Loucy (cell line): ENCODE measurements at regions not wholly inside any gene's neighbourhood (a gene's known extent, or its start where the extent isn't known, plus 50 kb on each side); places are given as distances from the start of the nearest gene placed in this dataset.
A peak's percentile ranks its signal among the peaks of the same experiment; 100 is the strongest.
"Not testable (repeated sequence)": the region's sequence is repeated elsewhere in the genome, so short reads cannot be mapped to it uniquely, and the experiment has no call there.

Experiments
- H2AFZ ChIP-seq: fragments of 200-600 bp; sonication (generic); 2 replicates; pipeline ENCODE4 v1.6.0; 2016; ENCODE audit warnings: antibody characterized with exemption, mild to moderate bottlenecking, low read length, moderate library complexity
- H3F3A ChIP-seq: fragments of 200-600 bp; 2 replicates; pipeline ENCODE4 v1.6.0; 2016; ENCODE audit warnings: antibody characterized with exemption, low read depth, mild to moderate bottlenecking
- H3K27me3 ChIP-seq: fragments of 200-600 bp; sonication (generic); 2 replicates; pipeline ENCODE4 v1.6.1; 2014; ENCODE audit warnings: low read length, mild to moderate bottlenecking; ENCODE audit not compliant: insufficient read depth, poor library complexity, severe bottlenecking
- H3K36me3 ChIP-seq: fragments of 200-600 bp; sonication (generic); 2 replicates; pipeline ENCODE4 v1.6.1; 2016; ENCODE audit warnings: low read length; ENCODE audit not compliant: insufficient read depth
- H3K4me1 ChIP-seq: fragments of 200-600 bp; sonication (generic); 2 replicates; pipeline ENCODE4 v1.5.1; 2014; ENCODE audit warnings: low read length, mild to moderate bottlenecking; ENCODE audit not compliant: insufficient read depth, poor library complexity, severe bottlenecking
- H3K4me2 ChIP-seq: fragments of 200-600 bp; sonication (generic); 2 replicates; pipeline ENCODE4 v1.6.0; 2014; ENCODE audit warnings: antibody characterized with exemption, low read length, low read depth, mild to moderate bottlenecking; ENCODE audit not compliant: poor library complexity, severe bottlenecking
- H3K4me3 ChIP-seq: fragments of 200-600 bp; sonication (generic); 2 replicates; pipeline ENCODE4 v1.5.1; 2014; ENCODE audit warnings: low read length, mild to moderate bottlenecking, mixed read lengths; ENCODE audit not compliant: poor library complexity, severe bottlenecking
- H3K79me2 ChIP-seq: fragments of 200-600 bp; sonication (generic); 2 replicates; pipeline ENCODE4 v1.6.1; 2014; ENCODE audit warnings: low read length; ENCODE audit not compliant: insufficient read depth
- H3K9ac ChIP-seq: fragments of 200-600 bp; sonication (generic); 2 replicates; pipeline ENCODE4 v1.6.0; 2014; ENCODE audit warnings: mild to moderate bottlenecking, low read depth, low read length, moderate library complexity; ENCODE audit not compliant: poor library complexity, severe bottlenecking
- H3K9me2 ChIP-seq: fragments of 200-600 bp; sonication (generic); replicated peaks from 2 replicates; pipeline ENCODE4 v1.6.1; 2016; ENCODE audit warnings: low read depth, low read length, mixed read lengths
- H3K9me3 ChIP-seq: fragments of 200-600 bp; sonication (generic); 2 replicates; pipeline ENCODE4 v1.6.1; 2014; ENCODE audit warnings: mild to moderate bottlenecking, antibody characterized with exemption, low read length, low read depth; ENCODE audit not compliant: insufficient read depth
- H4K20me1 ChIP-seq: fragments of 200-600 bp; sonication (generic); 2 replicates; pipeline ENCODE4 v1.6.0; 2014; ENCODE audit warnings: antibody characterized with exemption, low read length, mild to moderate bottlenecking; ENCODE audit not compliant: insufficient read depth, poor library complexity, severe bottlenecking
- EZH2phosphoT487 ChIP-seq: fragments of 200-600 bp; IDR thresholded peaks from 2 replicates; pipeline ENCODE4 v1.6.1; 2018; ENCODE audit warnings: antibody characterized with exemption, mild to moderate bottlenecking, moderate library complexity, borderline replicate concordance
- TF ChIP-seq, protein P1 (sequence below): fragments of 200-600 bp; sonication (generic); conservative IDR thresholded peaks from 2 replicates; pipeline ENCODE4 v1.5.1; 2014; ENCODE audit warnings: mild to moderate bottlenecking, antibody characterized with exemption, low read length

DNA sequence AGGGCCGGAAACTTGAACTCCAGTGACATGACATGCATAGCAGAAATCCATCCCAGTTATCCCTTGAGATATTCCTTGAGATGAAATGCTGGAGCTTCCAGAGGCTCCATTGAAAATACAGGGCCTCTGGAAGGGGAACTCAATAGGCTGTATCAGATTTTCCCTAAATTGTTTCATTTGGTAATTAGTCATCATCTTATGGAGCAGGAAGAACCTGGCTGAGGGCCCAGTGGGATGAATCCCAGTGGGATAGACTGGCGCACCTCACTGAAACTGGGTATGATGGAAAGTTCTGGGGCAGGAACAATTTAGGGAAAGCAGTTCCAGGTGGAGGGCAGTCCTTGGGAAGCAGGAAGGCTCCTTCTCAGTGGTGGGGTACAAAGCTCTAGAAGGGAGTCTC lies 307.8 kb upstream of the DIPK2B start:
- Histone ChIP-seq H3K9me3 (no peaks in the 10 kb centered on the region), H3K9me2 (no peaks in the 10 kb centered on the region), H3F3A (no peaks in the 10 kb centered on the region), H2AFZ (no peak overlapping the region), H4K20me1 (no peaks in the 10 kb centered on the region), H3K27me3 (no peaks in the 10 kb centered on the region), H3K9ac (no peak overlapping the region), H3K79me2 (no peaks in the 10 kb centered on the region), H3K4me3 (no peak overlapping the region), H3K36me3 (no peaks in the 10 kb centered on the region), H3K4me1 (peaks cover 18% of the 10 kb centered on the region), H3K4me2 (no peak overlapping the region)
- TF ChIP-seq, protein P1, sequence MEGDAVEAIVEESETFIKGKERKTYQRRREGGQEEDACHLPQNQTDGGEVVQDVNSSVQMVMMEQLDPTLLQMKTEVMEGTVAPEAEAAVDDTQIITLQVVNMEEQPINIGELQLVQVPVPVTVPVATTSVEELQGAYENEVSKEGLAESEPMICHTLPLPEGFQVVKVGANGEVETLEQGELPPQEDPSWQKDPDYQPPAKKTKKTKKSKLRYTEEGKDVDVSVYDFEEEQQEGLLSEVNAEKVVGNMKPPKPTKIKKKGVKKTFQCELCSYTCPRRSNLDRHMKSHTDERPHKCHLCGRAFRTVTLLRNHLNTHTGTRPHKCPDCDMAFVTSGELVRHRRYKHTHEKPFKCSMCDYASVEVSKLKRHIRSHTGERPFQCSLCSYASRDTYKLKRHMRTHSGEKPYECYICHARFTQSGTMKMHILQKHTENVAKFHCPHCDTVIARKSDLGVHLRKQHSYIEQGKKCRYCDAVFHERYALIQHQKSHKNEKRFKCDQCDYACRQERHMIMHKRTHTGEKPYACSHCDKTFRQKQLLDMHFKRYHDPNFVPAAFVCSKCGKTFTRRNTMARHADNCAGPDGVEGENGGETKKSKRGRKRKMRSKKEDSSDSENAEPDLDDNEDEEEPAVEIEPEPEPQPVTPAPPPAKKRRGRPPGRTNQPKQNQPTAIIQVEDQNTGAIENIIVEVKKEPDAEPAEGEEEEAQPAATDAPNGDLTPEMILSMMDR = no peak
- no peak for TF ChIP-seq EZH2phosphoT487

DNA sequence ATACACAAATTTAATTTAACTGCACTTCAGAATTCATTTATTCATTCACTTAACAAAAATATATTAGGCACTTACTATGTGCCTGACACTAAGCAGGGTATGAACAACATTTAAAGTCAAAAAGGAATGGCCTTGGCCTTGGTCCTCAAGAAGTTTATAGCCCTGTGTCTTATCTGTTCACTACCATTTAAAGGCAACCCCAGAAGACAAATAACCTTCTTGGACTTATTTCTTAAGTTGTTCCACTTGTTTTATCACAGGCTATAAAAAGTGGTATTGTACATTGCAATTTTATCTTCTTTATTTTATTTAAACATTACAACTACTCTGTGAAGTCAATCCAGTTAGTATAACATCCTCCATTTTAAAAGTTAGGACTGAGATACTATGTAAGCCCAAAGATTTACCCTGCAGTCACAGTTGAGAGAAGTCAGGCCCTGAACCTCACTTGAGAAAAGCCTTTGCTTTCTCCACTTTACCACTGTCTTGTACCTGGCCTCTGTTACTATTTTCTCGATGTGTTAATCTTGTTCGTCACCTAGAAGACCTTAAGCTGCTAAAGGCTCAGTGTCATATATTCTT lies 305.6 kb upstream of the DIPK2B start:
- H3K4me2 ChIP-seq = peak overlapping the region; percentile 61
- no peaks in the 10 kb centered on the region for H3F3A ChIP-seq
- no peaks in the 10 kb centered on the region for H3K36me3 ChIP-seq
- peak overlapping the region; percentile 36 for H3K4me3 ChIP-seq
- peaks cover 18% of the 10 kb centered on the region for H3K4me1 ChIP-seq
- TF ChIP-seq, protein P1 = no peak
- TF ChIP-seq EZH2phosphoT487 = no peak
- H3K79me2 ChIP-seq = no peaks in the 10 kb centered on the region
- no peak overlapping the region for H3K9ac ChIP-seq
- no peak overlapping the region for H2AFZ ChIP-seq
- H3K9me2 ChIP-seq = no peaks in the 10 kb centered on the region
- H3K9me3 ChIP-seq = no peaks in the 10 kb centered on the region
- no peaks in the 10 kb centered on the region for H4K20me1 ChIP-seq
- no peaks in the 10 kb centered on the region for H3K27me3 ChIP-seq

DNA sequence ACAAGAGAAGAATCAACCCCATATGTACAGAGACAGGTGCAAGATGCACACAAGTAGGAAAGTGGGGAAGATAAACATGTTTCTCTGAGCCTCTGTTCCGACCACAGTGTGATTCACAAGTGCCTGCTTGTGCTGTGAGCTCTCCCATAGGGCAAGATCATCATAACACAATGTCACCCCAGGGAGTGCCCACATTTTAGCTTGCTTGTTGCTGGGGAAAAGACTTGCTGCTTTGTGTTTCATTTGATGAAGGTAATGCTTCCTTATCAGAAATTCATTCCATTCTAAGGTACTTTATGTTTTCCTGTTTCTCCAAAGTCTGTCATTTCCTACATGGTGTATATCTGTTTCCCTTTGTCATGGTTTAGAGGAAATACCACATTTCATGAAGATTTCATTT lies 304.5 kb upstream of the DIPK2B start:
- Histone ChIP-seq H3K4me2 (peak overlapping the region; percentile 22), H3K79me2 (no peaks in the 10 kb centered on the region), H3F3A (no peaks in the 10 kb centered on the region), H3K4me3 (no peak overlapping the region), H3K27me3 (no peaks in the 10 kb centered on the region), H3K36me3 (no peaks in the 10 kb centered on the region), H4K20me1 (no peaks in the 10 kb centered on the region), H3K9me2 (no peaks in the 10 kb centered on the region), H3K9me3 (no peaks in the 10 kb centered on the region), H3K4me1 (peaks cover 18% of the 10 kb centered on the region), H2AFZ (0 out of 2 replicates have a peak overlapping the region, but pooled peaks have one; percentile 40), H3K9ac (no peak overlapping the region)
- no peak for TF ChIP-seq EZH2phosphoT487
- TF ChIP-seq, protein P1 = no peak

DNA sequence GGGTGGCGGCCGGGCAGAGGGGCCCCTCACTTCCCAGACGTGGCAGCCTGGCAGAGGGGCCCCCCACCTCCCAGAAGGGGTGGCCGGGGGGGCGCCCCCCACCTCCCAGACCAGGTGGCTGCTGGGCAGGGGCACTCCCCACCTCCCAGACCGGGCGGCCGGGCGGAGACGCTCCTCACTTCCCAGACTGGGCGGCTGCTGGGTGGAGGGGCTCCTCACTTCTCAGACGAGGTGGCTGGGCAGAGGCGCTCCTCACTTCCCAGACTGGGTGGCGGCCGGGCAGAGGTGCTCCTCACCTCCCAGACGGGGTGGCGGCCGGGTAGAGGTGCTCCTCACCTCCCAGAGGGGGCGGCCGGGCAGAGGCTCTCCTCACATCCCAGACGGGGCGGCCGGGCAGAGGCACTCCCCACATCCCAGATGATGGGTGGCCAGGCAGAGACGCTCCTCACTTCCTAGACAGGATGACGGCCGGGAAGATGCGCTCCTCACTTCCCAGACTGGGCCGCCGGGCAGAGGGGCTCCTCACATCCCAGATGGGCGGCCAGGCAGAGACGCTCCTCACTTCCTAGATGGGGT lies 303.2 kb upstream of the DIPK2B start:
- not testable (repeated sequence) for H3F3A ChIP-seq, H3K36me3 ChIP-seq, H3K9me2 ChIP-seq, H3K4me2 ChIP-seq, H3K79me2 ChIP-seq, H3K9ac ChIP-seq, H2AFZ ChIP-seq, H3K9me3 ChIP-seq, H3K4me3 ChIP-seq, H3K27me3 ChIP-seq, H4K20me1 ChIP-seq
- H3K4me1 ChIP-seq = peaks cover 18% of the 10 kb centered on the region
